ENCODE measurements at regions not wholly inside any gene's neighbourhood (a gene's known extent, or its start where the extent isn't known, plus 50 kb on each side); places are given as distances from the start of the nearest gene placed in this dataset.

- DNase-seq: no peak
Measured at GRCh38 chr16:18050777-18051176, 285.8 kb downstream of the NPIPA8 start.

- DNase-seq: no peak
Measured at GRCh38 chr16:18050234-18050633, 286.3 kb downstream of the NPIPA8 start.

GRCh38 chr16:18049547-18050133 lies 286.9 kb downstream of the NPIPA8 start:
- no peak for DNase-seq

- no peak for DNase-seq
Measured at GRCh38 chr16:18048853-18049546, 287.5 kb downstream of the NPIPA8 start.

- DNase-seq: no peak
Measured at GRCh38 chr16:18047761-18048160, 288.8 kb downstream of the NPIPA8 start.

GRCh38 chr16:18045356-18045755 lies 291.2 kb downstream of the NPIPA8 start:
- DNase-seq: no peak

- no peak for DNase-seq
Measured at GRCh38 chr16:18041864-18042834, 294.4 kb downstream of the NPIPA8 start.

- no peak for DNase-seq
Measured at GRCh38 chr16:18039931-18040330, 296.6 kb downstream of the NPIPA8 start.

GRCh38 chr16:18037051-18037450 lies 299.5 kb downstream of the NPIPA8 start:
- no peak for DNase-seq

GRCh38 chr16:18024611-18025010 lies 311.9 kb downstream of the NPIPA8 start:
- no peak for DNase-seq

- no peak for DNase-seq
Measured at GRCh38 chr16:18018376-18018775, 318.2 kb downstream of the NPIPA8 start.

- DNase-seq: no peak
Measured at GRCh38 chr16:18013863-18014262, 322.7 kb downstream of the NPIPA8 start.

- DNase-seq: no peak
Measured at GRCh38 chr16:18008356-18008755, 328.2 kb downstream of the NPIPA8 start.

- no peak for DNase-seq
Measured at GRCh38 chr16:18003033-18003432, 333.5 kb downstream of the NPIPA8 start.

GRCh38 chr16:17998996-17999395 lies 337.5 kb downstream of the NPIPA8 start:
- no peak for DNase-seq

- DNase-seq: no peak
Measured at GRCh38 chr16:17998550-17998949, 338.0 kb downstream of the NPIPA8 start.

GRCh38 chr16:17994027-17994426 lies 342.5 kb downstream of the NPIPA8 start:
- DNase-seq: no peak

- no peak for DNase-seq
Measured at GRCh38 chr16:17992416-17992815, 344.1 kb downstream of the NPIPA8 start.

GRCh38 chr16:17989255-17989654 lies 347.3 kb downstream of the NPIPA8 start:
- DNase-seq: no peak

- no peak for DNase-seq
Measured at GRCh38 chr16:17988839-17989238, 347.7 kb downstream of the NPIPA8 start.

- DNase-seq: no peak
Measured at GRCh38 chr16:17986991-17987390, 349.5 kb downstream of the NPIPA8 start.

GRCh38 chr16:17984810-17985209 lies 351.7 kb downstream of the NPIPA8 start:
- DNase-seq: no peak

- DNase-seq: no peak
Measured at GRCh38 chr16:17983847-17984639, 352.5 kb downstream of the NPIPA8 start.
